GM12878 (cell line): ENCODE measurements at regions not wholly inside any gene's neighbourhood (a gene's known extent, or its start where the extent isn't known, plus 50 kb on each side); places are given as distances from the start of the nearest gene placed in this dataset.

Experiments used
- ATAC-seq: fragments of 200-7000 bp; cut with Tn5 transposase; 3 replicates; pipeline ENCODE4 v1.9.1; 2020; ENCODE audit warnings: mild to moderate bottlenecking, moderate library complexity
- BruUV-seq: library from RNA; stranded (reverse); fragments of 400-500 nt; replicated peaks from 2 replicates; lab custom pipeline; 2021; lab: Mats Ljungman, UMichigan
- CTCF ChIA-PET: fragments of 300-600 bp; sonication (Branson Sonifier 250); formaldehyde crosslinking; extraction: SDS; loops from one replicate; lab custom pipeline; 2021; ENCODE audit warnings: inconsistent platforms; lab: Yijun Ruan, JAX
- POLR2A ChIA-PET: fragments of 350-600 bp; formaldehyde crosslinking; extraction: SDS; loops from one replicate; lab custom pipeline; 2021; ENCODE audit warnings: inconsistent platforms; lab: Charles Lee
- RAD21 ChIA-PET: fragments of 300-600 bp; sonication (Branson Sonifier 250); formaldehyde crosslinking; loops from one replicate; lab custom pipeline; 2023; ENCODE audit warnings: antibody characterized with exemption; ENCODE audit not compliant: unreplicated experiment; lab: Charles Lee
- SMC1A ChIA-PET: fragments of 300-600 bp; sonication (Branson Sonifier 250); formaldehyde crosslinking; loops from one replicate; lab custom pipeline; 2023; ENCODE audit not compliant: unreplicated experiment, uncharacterized antibody; lab: Charles Lee
- DNase-seq: peaks from one replicate; pipeline ENCODE4 v3.0.0-alpha.2; 2011; ENCODE audit warnings: low read depth, low spot score
- FAIRE-seq: peaks from 3 replicates; lab custom pipeline; 2011; peaks lifted over from hg19 to GRCh38; lab: Jason Lieb, UNC
- H2AFZ ChIP-seq: 2 replicates; pipeline ENCODE4 v1.6.0; 2011; ENCODE audit warnings: low read depth, low read length, control low read depth; ENCODE audit not compliant: control insufficient read depth
- H3K27ac ChIP-seq: 2 replicates; pipeline ENCODE4 v1.5.1; 2011; ENCODE audit warnings: control low read depth; ENCODE audit not compliant: control insufficient read depth, insufficient read depth
- H3K27me3 ChIP-seq, 2 experiments: replicated peaks in 1 of 2; 2 replicates each; pipeline versions ENCODE4 v1.6.0 to v1.6.1; 2011; ENCODE audit warnings: low read length in 1 of 2; ENCODE audit not compliant: control insufficient read depth in 2 of 2, insufficient read depth in 2 of 2
- H3K36me3 ChIP-seq, 2 experiments: 2 replicates each; pipeline ENCODE4 v1.5.1; 2011; ENCODE audit warnings: low read length in 1 of 2; ENCODE audit not compliant: control insufficient read depth in 2 of 2, insufficient read depth in 2 of 2
- H3K4me1 ChIP-seq: 2 replicates; pipeline ENCODE4 v1.6.1; 2011; ENCODE audit warnings: mild to moderate bottlenecking, low read length, moderate library complexity, mixed read lengths; ENCODE audit not compliant: control insufficient read depth, insufficient read depth
- H3K4me2 ChIP-seq: 2 replicates; pipeline ENCODE4 v1.6.0; 2011; ENCODE audit warnings: control low read depth; ENCODE audit not compliant: control insufficient read depth, insufficient read depth
- H3K4me3 ChIP-seq: fragments of 200-600 bp; sonication (generic); 2 replicates; pipeline ENCODE4 v1.5.1; 2016
- H3K79me2 ChIP-seq: 2 replicates; pipeline ENCODE4 v1.6.0; 2011; ENCODE audit warnings: low read length; ENCODE audit not compliant: control insufficient read depth, insufficient read depth
- H3K9ac ChIP-seq: 2 replicates; pipeline ENCODE4 v1.8.0; 2011; ENCODE audit warnings: low read length, control low read depth, mixed read lengths; ENCODE audit not compliant: control insufficient read depth, insufficient read depth
- H3K9me3 ChIP-seq: replicated peaks from 3 replicates; pipeline ENCODE4 v1.5.1; 2011; ENCODE audit warnings: mild to moderate bottlenecking, low read length; ENCODE audit not compliant: control insufficient read depth, insufficient read depth
- H4K20me1 ChIP-seq: 2 replicates; pipeline ENCODE4 v1.6.0; 2011; ENCODE audit not compliant: control insufficient read depth, insufficient read depth
- CEBPB ChIP-seq, 2 experiments: fragments of 150-350 bp in 1 of 2; IDR thresholded peaks; 2 replicates each; pipeline ENCODE4 v1.6.1; 2012 to 2014; ENCODE audit warnings: low read depth in 2 of 2, low read length in 2 of 2, borderline replicate concordance in 1 of 2, inconsistent platforms in 1 of 2
- EZH2 ChIP-seq: IDR thresholded peaks from 2 replicates; pipeline ENCODE4 v1.6.1; 2012; ENCODE audit warnings: low read depth, mild to moderate bottlenecking, control low read depth, inconsistent platforms, low read length, borderline replicate concordance; ENCODE audit not compliant: control insufficient read depth
- IKZF2 ChIP-seq, 2 experiments: fragments of 450-650 bp; IDR thresholded peaks; 2 replicates each; pipeline ENCODE4 v1.6.1; 2017; ENCODE audit warnings: mild to moderate bottlenecking in 2 of 2, moderate library complexity in 2 of 2
- IRF3 ChIP-seq: fragments of 450-650 bp; IDR thresholded peaks from 2 replicates; pipeline ENCODE4 v1.6.1; 2014; ENCODE audit warnings: mild to moderate bottlenecking
- JUND ChIP-seq: IDR thresholded peaks from 2 replicates; pipeline ENCODE4 v1.6.1; 2012; ENCODE audit warnings: low read depth, mild to moderate bottlenecking, low read length, improper control_type of control experiment, moderate library complexity
- KAT2A ChIP-seq: conservative IDR thresholded peaks from 2 replicates; pipeline ENCODE4 v1.6.1; 2011; ENCODE audit warnings: low read depth, low read length; ENCODE audit not compliant: control insufficient read depth
- MEF2A ChIP-seq: IDR thresholded peaks from 2 replicates; pipeline ENCODE4 v1.6.1; 2011; ENCODE audit warnings: low read depth, mild to moderate bottlenecking, low read length, moderate library complexity; ENCODE audit not compliant: insufficient read depth
- MXI1 ChIP-seq: fragments of 150-350 bp; IDR thresholded peaks from 2 replicates; pipeline ENCODE4 v1.6.1; 2011; ENCODE audit warnings: low read depth, mild to moderate bottlenecking, inconsistent platforms, low read length, improper control_type of control experiment
- NFYB ChIP-seq: IDR thresholded peaks from 2 replicates; pipeline ENCODE4 v1.6.1; 2011; ENCODE audit warnings: low read depth, mild to moderate bottlenecking, low read length, improper control_type of control experiment, moderate library complexity; ENCODE audit not compliant: insufficient read depth
- NR2F1 ChIP-seq: fragments of 450-650 bp; conservative IDR thresholded peaks from 2 replicates; pipeline ENCODE4 v1.6.1; 2017; ENCODE audit warnings: mild to moderate bottlenecking
- RB1 ChIP-seq: fragments of 450-650 bp; formaldehyde crosslinking; IDR thresholded peaks from 2 replicates; pipeline ENCODE4 v1.6.1; 2017; ENCODE audit warnings: mild to moderate bottlenecking, borderline replicate concordance
- SIN3A ChIP-seq: IDR thresholded peaks from 2 replicates; pipeline ENCODE4 v1.6.1; 2012; ENCODE audit warnings: low read depth, low read length, improper control_type of control experiment
- SIX5 ChIP-seq: IDR thresholded peaks from 2 replicates; pipeline ENCODE4 v1.6.1; 2011; ENCODE audit warnings: mild to moderate bottlenecking, low read depth, low read length, moderate library complexity; ENCODE audit not compliant: severe bottlenecking
- SKIL ChIP-seq: fragments of 450-650 bp; IDR thresholded peaks from 2 replicates; pipeline ENCODE4 v1.6.1; 2017; ENCODE audit warnings: mild to moderate bottlenecking, low read depth, inconsistent platforms; ENCODE audit not compliant: poor library complexity, severe bottlenecking
- SMC3 ChIP-seq: IDR thresholded peaks from 2 replicates; pipeline ENCODE4 v1.6.1; 2011; ENCODE audit warnings: low read length, improper control_type of control experiment, borderline replicate concordance
- TAF1 ChIP-seq: IDR thresholded peaks from 2 replicates; pipeline ENCODE4 v1.6.1; 2011; ENCODE audit warnings: mild to moderate bottlenecking, low read depth, low read length, borderline replicate concordance
- YBX1 ChIP-seq: fragments of 450-650 bp; IDR thresholded peaks from 2 replicates; pipeline ENCODE4 v1.6.1; 2016; ENCODE audit warnings: antibody characterized with exemption
- ZNF24 ChIP-seq: fragments of 450-650 bp; IDR thresholded peaks from 2 replicates; pipeline ENCODE4 v1.6.1; 2017; ENCODE audit warnings: antibody characterized with exemption, mild to moderate bottlenecking
- ZNF622 ChIP-seq: fragments of 450-650 bp; IDR thresholded peaks from 2 replicates; pipeline ENCODE4 v1.6.1; 2017; ENCODE audit warnings: mild to moderate bottlenecking, inconsistent platforms
- WGBS: methylation state at CpG from one replicate; pipeline ENCODE4 v1.1.6; 2016; ENCODE audit warnings: low lambda C conversion rate; ENCODE audit not compliant: insufficient replicate concordance, insufficient coverage; ENCODE audit errors: missing lambda C conversion rate; 5-methylcytosine and 5-hydroxymethylcytosine counted together
- in situ Hi-C: fragments of 300-500 bp; cut with MboI; formaldehyde crosslinking; loops from 9 replicates; pipeline ENCODE4 v1.14.3; 2018; ENCODE audit warnings: mixed read lengths
- intact Hi-C: fragments of 100-400 bp; cut with micrococcal nuclease; formaldehyde crosslinking; loops from one replicate; pipeline ENCODE4 v1.14.2; 2022; ENCODE audit not compliant: unreplicated experiment
- TF ChIP-seq, protein P1 (sequence below), 3 experiments: IDR thresholded peaks in 2 of 3; conservative IDR thresholded peaks in 1 of 3; 2 replicates each; pipeline ENCODE4 v1.5.1; 2011; ENCODE audit warnings: low read depth in 3 of 3, low read length in 3 of 3, mild to moderate bottlenecking in 3 of 3, control low read depth in 2 of 3, moderate library complexity in 2 of 3, inconsistent platforms in 1 of 3, mixed read lengths in 1 of 3; ENCODE audit not compliant: control insufficient read depth in 2 of 3, insufficient read depth in 1 of 3; ENCODE audit errors: extremely low read depth in 1 of 3

DNA sequence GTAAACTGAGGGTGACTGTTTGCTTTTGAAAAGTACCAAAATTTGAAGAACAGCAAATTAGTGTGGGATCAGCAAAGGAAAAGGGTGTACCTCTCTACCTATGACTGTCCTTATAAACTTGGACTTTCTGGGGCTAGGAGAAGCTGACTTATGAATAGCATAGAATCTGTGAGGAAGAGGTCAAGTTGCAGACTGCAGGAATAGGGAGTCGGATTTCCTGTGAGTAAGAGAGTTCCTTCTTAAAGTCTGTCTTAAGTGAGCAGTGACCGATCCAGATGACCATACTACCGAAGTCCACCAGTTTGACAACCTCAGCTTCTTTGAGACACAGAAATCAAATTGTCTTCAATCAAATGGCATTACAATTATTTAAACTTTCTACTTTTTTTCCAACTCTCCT lies 708.7 kb downstream of the UTRN start (continued):
- TF ChIP-seq, protein P1, sequence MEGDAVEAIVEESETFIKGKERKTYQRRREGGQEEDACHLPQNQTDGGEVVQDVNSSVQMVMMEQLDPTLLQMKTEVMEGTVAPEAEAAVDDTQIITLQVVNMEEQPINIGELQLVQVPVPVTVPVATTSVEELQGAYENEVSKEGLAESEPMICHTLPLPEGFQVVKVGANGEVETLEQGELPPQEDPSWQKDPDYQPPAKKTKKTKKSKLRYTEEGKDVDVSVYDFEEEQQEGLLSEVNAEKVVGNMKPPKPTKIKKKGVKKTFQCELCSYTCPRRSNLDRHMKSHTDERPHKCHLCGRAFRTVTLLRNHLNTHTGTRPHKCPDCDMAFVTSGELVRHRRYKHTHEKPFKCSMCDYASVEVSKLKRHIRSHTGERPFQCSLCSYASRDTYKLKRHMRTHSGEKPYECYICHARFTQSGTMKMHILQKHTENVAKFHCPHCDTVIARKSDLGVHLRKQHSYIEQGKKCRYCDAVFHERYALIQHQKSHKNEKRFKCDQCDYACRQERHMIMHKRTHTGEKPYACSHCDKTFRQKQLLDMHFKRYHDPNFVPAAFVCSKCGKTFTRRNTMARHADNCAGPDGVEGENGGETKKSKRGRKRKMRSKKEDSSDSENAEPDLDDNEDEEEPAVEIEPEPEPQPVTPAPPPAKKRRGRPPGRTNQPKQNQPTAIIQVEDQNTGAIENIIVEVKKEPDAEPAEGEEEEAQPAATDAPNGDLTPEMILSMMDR (IDR thresholded peaks at IDR 0.05 in 2 of 3, conservative IDR thresholded peaks at IDR 0.05 in 1 of 3; ENCODE audit: control insufficient read depth in 2 of 3, extremely low read depth in 1 of 3, insufficient read depth in 1 of 3, low read depth in 3 of 3, low read length in 3 of 3), result no peak
- TF ChIP-seq IRF3, result no peak
- TF ChIP-seq SIN3A, result no peak
- no peak for TF ChIP-seq ZNF622

DNA sequence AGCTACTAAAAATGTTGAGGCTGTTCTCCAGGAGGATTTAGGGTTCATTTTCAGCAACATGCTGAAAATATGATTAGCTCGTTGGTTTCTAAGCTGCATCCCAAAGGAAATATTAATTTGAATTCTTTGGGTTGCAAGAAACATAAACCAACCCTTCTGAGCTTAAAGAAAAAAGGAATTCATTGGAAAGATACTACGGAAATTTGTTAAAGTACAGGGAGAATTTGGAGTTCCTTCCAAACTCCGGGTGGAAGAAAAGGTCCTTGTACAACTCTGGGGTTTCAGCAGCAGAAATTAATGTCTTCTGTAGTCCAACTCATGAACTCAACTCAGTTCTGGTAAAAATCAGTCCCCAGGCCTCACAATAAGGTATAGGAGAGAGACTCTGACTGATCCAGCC lies 712.9 kb downstream of the UTRN start:
- no peak overlapping the region for H3K4me3 ChIP-seq
- in situ Hi-C loops (no loop called here), intact Hi-C loops (no loop called here)
- H3K27ac ChIP-seq, result no peak overlapping the region
- FAIRE-seq, result no peak
- ATAC-seq, result no peak
- ChIA-PET RAD21 (interaction anchor here (0.6 kb wide), 1 partner anchor 307 kb away, joined by 3 read pairs; no protein-coding TSS in a partner anchor), POLR2A (interaction anchor here (0.5 kb wide), 1 partner anchor 1120 kb away, joined by 5 read pairs; no protein-coding TSS in a partner anchor), SMC1A (no interaction called here), CTCF (interaction anchor here (1.3 kb wide), 1 partner anchor 39 kb away, joined by 3 read pairs; no protein-coding TSS in a partner anchor)
- no peaks in the 10 kb centered on the region for H3K27me3 ChIP-seq
- no TSS peak for BruUV-seq
- H3K79me2 ChIP-seq, result no peaks in the 10 kb centered on the region
- no peaks in the 10 kb centered on the region for H3K9me3 ChIP-seq
- DNase-seq, result no peak
- 27% methylated on average over 3 of the region's 3 CpGs for WGBS
- H3K4me2 ChIP-seq, result no peak overlapping the region
- no peaks in the 10 kb centered on the region for H3K36me3 ChIP-seq
- H2AFZ ChIP-seq, result no peak overlapping the region
- H4K20me1 ChIP-seq, result no peaks in the 10 kb centered on the region
- H3K9ac ChIP-seq, result no peak overlapping the region
- H3K4me1 ChIP-seq, result no peaks in the 10 kb centered on the region
- TF ChIP-seq SIX5 (no peak), NFYB (no peak), NR2F1 (no peak), IKZF2 (IDR thresholded peaks at IDR 0.05) (no peak), YBX1 (no peak), SMC3 (no peak), MEF2A (no peak), EZH2 (no peak), JUND (no peak), SKIL (no peak), RB1 (no peak), KAT2A (no peak), TAF1 (no peak), CEBPB (IDR thresholded peaks at IDR 0.05; ENCODE audit: borderline replicate concordance in 1 of 2, low read depth in 2 of 2, low read length in 2 of 2) (no peak), ZNF24 (no peak), MXI1 (no peak)
